ENCODE measurements at regions not wholly inside any gene's neighbourhood (a gene's known extent, or its start where the extent isn't known, plus 50 kb on each side); places are given as distances from the start of the nearest gene placed in this dataset.
"Not testable (repeated sequence)": the region's sequence is repeated elsewhere in the genome, so short reads cannot be mapped to it uniquely, and the experiment has no call there.

GRCh38 chr4:141464366-141464765 lies 172.0 kb upstream of the IL15 start:
- DNase-seq, result no peak

- DNase-seq, result no peak
These were observed 171.2 kb upstream of the IL15 start for GRCh38 chr4:141465171-141465570.

GRCh38 chr4:141467225-141467624 lies 169.2 kb upstream of the IL15 start:
- no peak for DNase-seq

- no peak for DNase-seq
These were observed 167.0 kb upstream of the IL15 start for GRCh38 chr4:141469392-141469791.

- DNase-seq, result no peak
These were observed 163.3 kb upstream of the IL15 start for GRCh38 chr4:141473026-141473540.

GRCh38 chr4:141473952-141474351 lies 162.4 kb upstream of the IL15 start:
- DNase-seq, result no peak

- no peak for DNase-seq
These were observed 155.4 kb upstream of the IL15 start for GRCh38 chr4:141480950-141481349.

- not testable (repeated sequence) for DNase-seq
These were observed 152.1 kb upstream of the IL15 start for GRCh38 chr4:141484298-141484697.

GRCh38 chr4:141486375-141486997 lies 149.9 kb upstream of the IL15 start:
- no peak for DNase-seq

- no peak for DNase-seq
These were observed 138.8 kb upstream of the IL15 start for GRCh38 chr4:141497627-141498026.

- no peak for DNase-seq
These were observed 137.0 kb upstream of the IL15 start for GRCh38 chr4:141499261-141499853.

- no peak for DNase-seq
These were observed 135.0 kb upstream of the IL15 start for GRCh38 chr4:141501395-141501794.

- no peak for DNase-seq
These were observed 134.5 kb upstream of the IL15 start for GRCh38 chr4:141501931-141502330.

- DNase-seq, result no peak
These were observed 133.6 kb upstream of the IL15 start for GRCh38 chr4:141502755-141503154.

- no peak for DNase-seq
These were observed 133.1 kb upstream of the IL15 start for GRCh38 chr4:141503260-141503659.

- DNase-seq, result no peak
These were observed 125.3 kb upstream of the IL15 start for GRCh38 chr4:141511055-141511454.

GRCh38 chr4:141513866-141514265 lies 122.5 kb upstream of the IL15 start:
- DNase-seq, result no peak

GRCh38 chr4:141518222-141518621 lies 118.2 kb upstream of the IL15 start:
- DNase-seq, result no peak

- DNase-seq, result no peak
These were observed 112.3 kb upstream of the IL15 start for GRCh38 chr4:141524116-141524515.

- no peak for DNase-seq
These were observed 111.5 kb upstream of the IL15 start for GRCh38 chr4:141524841-141525240.

- DNase-seq, result no peak
These were observed 105.8 kb upstream of the IL15 start for GRCh38 chr4:141530627-141531026.

GRCh38 chr4:141534985-141535384 lies 101.4 kb upstream of the IL15 start:
- no peak for DNase-seq

- no peak for DNase-seq
These were observed 98.4 kb upstream of the IL15 start for GRCh38 chr4:141538001-141538400.

- DNase-seq, result no peak
These were observed 95.7 kb upstream of the IL15 start for GRCh38 chr4:141540643-141541042.

GRCh38 chr4:141541851-141542250 lies 94.5 kb upstream of the IL15 start:
- DNase-seq, result no peak
